DND-41 (cell line): ENCODE measurements at regions not wholly inside any gene's neighbourhood (a gene's known extent, or its start where the extent isn't known, plus 50 kb on each side); places are given as distances from the start of the nearest gene placed in this dataset.

Experiments
- ATAC-seq: fragments of 200-7000 bp; cut with Tn5 transposase; 3 replicates; pipeline ENCODE4 v1.9.1; 2021; ENCODE audit warnings: low read depth; ENCODE audit not compliant: insufficient read depth
- DNase-seq: peaks from one replicate; pipeline ENCODE4 v3.0.0-alpha.2; 2020
- H2AFZ ChIP-seq: 2 replicates; pipeline ENCODE4 v1.6.0; 2012; ENCODE audit warnings: low read depth, low read length
- H3K27ac ChIP-seq: 2 replicates; pipeline ENCODE4 v1.5.1; 2012; ENCODE audit warnings: low read length, inconsistent platforms
- H3K27me3 ChIP-seq: fragments of 200-600 bp; sonication (generic); 2 replicates; pipeline ENCODE4 v1.6.0; 2012; ENCODE audit warnings: low read length, mild to moderate bottlenecking, inconsistent platforms; ENCODE audit not compliant: insufficient read depth, poor library complexity
- H3K36me3 ChIP-seq: 2 replicates; pipeline ENCODE4 v1.5.1; 2012; ENCODE audit warnings: low read length, inconsistent platforms; ENCODE audit not compliant: insufficient read depth
- H3K4me1 ChIP-seq: 2 replicates; pipeline ENCODE4 v1.5.1; 2012; ENCODE audit warnings: mild to moderate bottlenecking, low read length; ENCODE audit not compliant: insufficient read depth
- H3K4me2 ChIP-seq: 2 replicates; pipeline ENCODE4 v1.6.0; 2012; ENCODE audit warnings: mild to moderate bottlenecking, moderate library complexity, low read length, inconsistent platforms; ENCODE audit not compliant: insufficient read depth
- H3K4me3 ChIP-seq, 2 experiments: fragments of 200-600 bp in 1 of 2; shearing (Covaris generic) in 1 of 2; 2 replicates each; pipeline ENCODE4 v1.5.1; 2012 to 2016; ENCODE audit warnings: inconsistent platforms in 2 of 2, low read length in 2 of 2, mild to moderate bottlenecking in 2 of 2, low read depth in 1 of 2, moderate library complexity in 1 of 2
- H3K79me2 ChIP-seq: 2 replicates; pipeline ENCODE4 v1.6.0; 2012; ENCODE audit warnings: low read length, inconsistent platforms; ENCODE audit not compliant: insufficient read depth
- H3K9ac ChIP-seq: 2 replicates; pipeline ENCODE4 v1.6.0; 2012; ENCODE audit warnings: low read depth, mild to moderate bottlenecking, inconsistent platforms, low read length, moderate library complexity
- H3K9me3 ChIP-seq: 2 replicates; pipeline ENCODE4 v1.5.1; 2012; ENCODE audit warnings: low read length, moderate library complexity, mild to moderate bottlenecking, inconsistent platforms; ENCODE audit not compliant: insufficient read depth, severe bottlenecking
- H4K20me1 ChIP-seq: 2 replicates; pipeline ENCODE4 v1.6.0; 2012; ENCODE audit warnings: low read length; ENCODE audit not compliant: insufficient read depth
- EZH2 ChIP-seq: IDR thresholded peaks from 3 replicates; pipeline ENCODE4 v1.6.1; 2012; ENCODE audit warnings: borderline replicate concordance, low read depth, mild to moderate bottlenecking, moderate library complexity, low read length, inconsistent platforms; ENCODE audit not compliant: severe bottlenecking
- TF ChIP-seq, protein P1 (sequence below): IDR thresholded peaks from 2 replicates; pipeline ENCODE4 v1.5.1; 2012; ENCODE audit warnings: borderline replicate concordance, low read length, moderate library complexity, mild to moderate bottlenecking; ENCODE audit not compliant: poor library complexity, severe bottlenecking; ENCODE audit errors: extremely low read depth

DNA sequence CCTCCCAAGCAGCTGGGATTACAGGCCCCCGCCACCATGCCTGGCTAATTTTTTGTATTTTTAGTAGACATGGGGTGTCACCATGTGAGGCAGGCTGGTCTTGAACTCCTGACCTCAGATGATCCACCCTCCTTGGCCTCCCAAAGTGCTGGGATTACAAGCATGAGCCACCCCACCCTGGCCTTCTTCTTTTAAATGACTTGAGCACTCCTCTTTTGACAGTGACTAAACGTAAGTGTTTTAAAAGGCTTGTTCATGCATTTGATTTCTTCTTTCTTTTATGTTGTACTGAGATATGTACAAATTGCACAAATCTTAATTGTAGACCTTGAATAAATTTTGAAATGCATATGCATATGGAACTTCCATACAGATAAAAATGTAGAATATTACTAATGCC is 337.9 kb downstream of the CETN3 start:
- Histone ChIP-seq H4K20me1 (no peaks in the 10 kb centered on the region), H3K4me3 (no peak overlapping the region), H3K4me1 (no peaks in the 10 kb centered on the region), H3K4me2 (no peak overlapping the region), H3K9me3 (no peaks in the 10 kb centered on the region), H3K36me3 (no peaks in the 10 kb centered on the region), H2AFZ (no peak overlapping the region), H3K27me3 (no peaks in the 10 kb centered on the region), H3K9ac (no peak overlapping the region), H3K79me2 (no peaks in the 10 kb centered on the region), H3K27ac (no peak overlapping the region)
- DNase-seq (no peak), ATAC-seq (no peak)
- TF ChIP-seq, protein P1, sequence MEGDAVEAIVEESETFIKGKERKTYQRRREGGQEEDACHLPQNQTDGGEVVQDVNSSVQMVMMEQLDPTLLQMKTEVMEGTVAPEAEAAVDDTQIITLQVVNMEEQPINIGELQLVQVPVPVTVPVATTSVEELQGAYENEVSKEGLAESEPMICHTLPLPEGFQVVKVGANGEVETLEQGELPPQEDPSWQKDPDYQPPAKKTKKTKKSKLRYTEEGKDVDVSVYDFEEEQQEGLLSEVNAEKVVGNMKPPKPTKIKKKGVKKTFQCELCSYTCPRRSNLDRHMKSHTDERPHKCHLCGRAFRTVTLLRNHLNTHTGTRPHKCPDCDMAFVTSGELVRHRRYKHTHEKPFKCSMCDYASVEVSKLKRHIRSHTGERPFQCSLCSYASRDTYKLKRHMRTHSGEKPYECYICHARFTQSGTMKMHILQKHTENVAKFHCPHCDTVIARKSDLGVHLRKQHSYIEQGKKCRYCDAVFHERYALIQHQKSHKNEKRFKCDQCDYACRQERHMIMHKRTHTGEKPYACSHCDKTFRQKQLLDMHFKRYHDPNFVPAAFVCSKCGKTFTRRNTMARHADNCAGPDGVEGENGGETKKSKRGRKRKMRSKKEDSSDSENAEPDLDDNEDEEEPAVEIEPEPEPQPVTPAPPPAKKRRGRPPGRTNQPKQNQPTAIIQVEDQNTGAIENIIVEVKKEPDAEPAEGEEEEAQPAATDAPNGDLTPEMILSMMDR: no peak
- no peak for TF ChIP-seq EZH2

DNA sequence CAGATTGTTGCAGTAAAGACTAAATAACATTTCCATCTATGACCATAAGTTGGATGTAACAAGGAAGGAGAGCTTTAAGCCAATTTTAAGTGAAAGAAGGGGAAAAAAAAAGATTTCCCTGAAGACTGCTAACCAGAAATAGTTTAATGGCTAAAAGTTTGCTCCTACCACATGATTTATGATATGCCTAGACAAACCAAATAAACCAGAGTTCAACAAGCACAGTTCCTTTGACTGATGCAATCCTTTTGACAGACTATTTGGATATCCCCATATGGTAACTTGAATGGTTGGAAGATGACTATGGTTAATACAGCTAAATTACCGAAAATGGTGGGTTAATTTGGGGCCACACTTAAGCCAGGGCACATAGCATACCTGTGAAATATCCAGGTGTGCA is 338.5 kb downstream of the CETN3 start:
- Histone ChIP-seq H3K36me3 (no peaks in the 10 kb centered on the region), H3K4me2 (no peak overlapping the region), H4K20me1 (no peaks in the 10 kb centered on the region), H3K4me1 (no peaks in the 10 kb centered on the region), H3K4me3 (no peak overlapping the region), H2AFZ (no peak overlapping the region), H3K79me2 (no peaks in the 10 kb centered on the region), H3K9ac (no peak overlapping the region), H3K9me3 (no peaks in the 10 kb centered on the region), H3K27ac (no peak overlapping the region), H3K27me3 (no peaks in the 10 kb centered on the region)
- no peak for ATAC-seq
- DNase-seq: no peak
- TF ChIP-seq, protein P1: no peak
- TF ChIP-seq EZH2: no peak

DNA sequence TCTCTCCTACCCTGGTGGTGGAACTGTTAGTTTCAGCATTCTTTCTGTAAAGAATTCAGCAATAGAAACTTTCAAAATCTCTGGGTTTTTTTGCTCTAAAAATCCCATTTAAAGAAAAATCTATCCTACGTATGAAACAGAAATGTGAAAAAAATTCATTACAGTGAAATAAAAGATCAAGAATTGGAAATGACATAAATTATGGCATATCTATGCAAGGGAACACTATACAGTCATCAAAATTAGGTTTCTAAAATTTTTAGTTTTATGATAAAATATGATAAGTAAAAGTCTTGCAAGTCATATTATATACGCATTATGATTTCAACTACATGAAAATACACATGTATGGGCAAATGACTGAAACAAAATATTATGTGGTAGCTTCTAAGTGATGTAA is 342.6 kb downstream of the CETN3 start:
- no peak overlapping the region for H3K4me3 ChIP-seq
- H3K4me2 ChIP-seq: no peak overlapping the region
- TF ChIP-seq, protein P1: no peak
- no peak for TF ChIP-seq EZH2
- H3K79me2 ChIP-seq: no peaks in the 10 kb centered on the region
- no peaks in the 10 kb centered on the region for H3K4me1 ChIP-seq
- H3K36me3 ChIP-seq: no peaks in the 10 kb centered on the region
- no peaks in the 10 kb centered on the region for H3K27me3 ChIP-seq
- DNase-seq (no peak), ATAC-seq (no peak)
- no peak overlapping the region for H3K9ac ChIP-seq
- no peaks in the 10 kb centered on the region for H3K9me3 ChIP-seq
- H3K27ac ChIP-seq: no peak overlapping the region
- no peaks in the 10 kb centered on the region for H4K20me1 ChIP-seq
- H2AFZ ChIP-seq: no peak overlapping the region
